ENCODE measurements at regions not wholly inside any gene's neighbourhood (a gene's known extent, or its start where the extent isn't known, plus 50 kb on each side); places are given as distances from the start of the nearest gene placed in this dataset.
A peak's percentile ranks its signal among the peaks of the same experiment; 100 is the strongest.

- Histone ChIP-seq H3K4me1 (peaks cover 19% of the 10 kb centered on the region), H3K36me3 (no peaks in the 10 kb centered on the region), H3K27me3 (no peaks in the 10 kb centered on the region), H3K4me3 (ENCODE audit: low read depth, low read length) (no peak overlapping the region), H3K9me3 (no peaks in the 10 kb centered on the region)
- DNase-seq: no peak
- no peak for TF ChIP-seq CTCF (IDR thresholded peaks at IDR 0.05; ENCODE audit: low read depth, low read length)
Measured at GRCh38 chr3:40723083-40723660, 198.4 kb downstream of the ZNF621 start.

- Histone ChIP-seq H3K4me1 (peaks cover 17% of the 10 kb centered on the region), H3K27me3 (no peaks in the 10 kb centered on the region), H3K36me3 (no peaks in the 10 kb centered on the region), H3K4me3 (ENCODE audit: low read depth, low read length) (no peak overlapping the region), H3K9me3 (no peaks in the 10 kb centered on the region)
- peak; percentile 44 for DNase-seq
- TF ChIP-seq CTCF (IDR thresholded peaks at IDR 0.05; ENCODE audit: low read depth, low read length): no peak
Measured at GRCh38 chr3:40725031-40725430, 200.3 kb downstream of the ZNF621 start.

- H3K9me3 ChIP-seq: no peaks in the 10 kb centered on the region
- H3K27me3 ChIP-seq: no peaks in the 10 kb centered on the region
- no peak overlapping the region for H3K4me3 ChIP-seq (ENCODE audit: low read depth, low read length)
- H3K4me1 ChIP-seq: no peaks in the 10 kb centered on the region
- no peaks in the 10 kb centered on the region for H3K36me3 ChIP-seq
- no peak for DNase-seq
- TF ChIP-seq CTCF (IDR thresholded peaks at IDR 0.05; ENCODE audit: low read depth, low read length): no peak
Measured at GRCh38 chr3:40731445-40731844, 206.7 kb downstream of the ZNF621 start.

- H3K4me3 ChIP-seq (ENCODE audit: low read depth, low read length): no peak overlapping the region
- TF ChIP-seq CTCF (IDR thresholded peaks at IDR 0.05; ENCODE audit: low read depth, low read length): no peak
- H3K36me3 ChIP-seq: no peaks in the 10 kb centered on the region
- H3K27me3 ChIP-seq: no peaks in the 10 kb centered on the region
- no peak for DNase-seq
- no peaks in the 10 kb centered on the region for H3K9me3 ChIP-seq
- H3K4me1 ChIP-seq: no peaks in the 10 kb centered on the region
Measured at GRCh38 chr3:40736943-40737342, 212.2 kb downstream of the ZNF621 start.

- H3K27me3 ChIP-seq: no peaks in the 10 kb centered on the region
- no peak for DNase-seq
- no peak overlapping the region for H3K4me3 ChIP-seq (ENCODE audit: low read depth, low read length)
- no peaks in the 10 kb centered on the region for H3K4me1 ChIP-seq
- H3K36me3 ChIP-seq: no peaks in the 10 kb centered on the region
- no peak for TF ChIP-seq CTCF (IDR thresholded peaks at IDR 0.05; ENCODE audit: low read depth, low read length)
- H3K9me3 ChIP-seq: no peaks in the 10 kb centered on the region
Measured at GRCh38 chr3:40737343-40737742, 212.6 kb downstream of the ZNF621 start.

- no peak for DNase-seq
- H3K4me1 ChIP-seq: no peaks in the 10 kb centered on the region
- no peak for TF ChIP-seq CTCF (IDR thresholded peaks at IDR 0.05; ENCODE audit: low read depth, low read length)
- no peak overlapping the region for H3K4me3 ChIP-seq (ENCODE audit: low read depth, low read length)
- H3K9me3 ChIP-seq: no peaks in the 10 kb centered on the region
- H3K27me3 ChIP-seq: no peaks in the 10 kb centered on the region
- no peaks in the 10 kb centered on the region for H3K36me3 ChIP-seq
Measured at GRCh38 chr3:40739971-40740370, 215.2 kb downstream of the ZNF621 start.
